Immature natural killer cell (primary cell): ENCODE measurements at regions not wholly inside any gene's neighbourhood (a gene's known extent, or its start where the extent isn't known, plus 50 kb on each side); places are given as distances from the start of the nearest gene placed in this dataset.
A peak's percentile ranks its signal among the peaks of the same experiment; 100 is the strongest.

ENCODE experiments used
- DNase-seq, 3 donors: peaks; one replicate each; pipeline ENCODE4 v3.0.0; 2022; ENCODE audit warnings: mixed read lengths in 1 of 3
- H3K27ac Mint-ChIP-seq, 6 donors: one replicate each; pipeline ENCODE4 v1.8.0; 2020; ENCODE audit warnings: mixed read lengths in 6 of 6, mild to moderate bottlenecking in 5 of 6, inconsistent platforms in 4 of 6, moderate library complexity in 3 of 6
- H3K27me3 Mint-ChIP-seq, 3 donors: one replicate each; pipeline ENCODE4 v1.8.0; 2020 to 2021; ENCODE audit warnings: low read depth in 3 of 3, mild to moderate bottlenecking in 3 of 3, mixed read lengths in 3 of 3, moderate library complexity in 3 of 3, inconsistent platforms in 1 of 3
- H3K36me3 Mint-ChIP-seq, 3 donors: one replicate each; pipeline ENCODE4 v1.8.0; 2020; ENCODE audit warnings: mixed read lengths in 3 of 3, inconsistent platforms in 2 of 3, mild to moderate bottlenecking in 2 of 3
- H3K4me1 Mint-ChIP-seq, 2 donors: one replicate each; pipeline ENCODE4 v1.8.0; 2020; ENCODE audit warnings: inconsistent platforms in 2 of 2, mild to moderate bottlenecking in 2 of 2, mixed read lengths in 2 of 2, moderate library complexity in 1 of 2
- H3K4me3 Mint-ChIP-seq, 5 donors: one replicate each; pipeline ENCODE4 v1.8.0; 2020; ENCODE audit warnings: mild to moderate bottlenecking in 5 of 5, mixed read lengths in 5 of 5, inconsistent platforms in 3 of 5, moderate library complexity in 3 of 5
- H3K9me3 Mint-ChIP-seq, 6 donors: one replicate each; pipeline ENCODE4 v1.8.0; 2020; ENCODE audit warnings: mild to moderate bottlenecking in 6 of 6, mixed read lengths in 6 of 6, inconsistent platforms in 4 of 6, moderate library complexity in 3 of 6

DNA sequence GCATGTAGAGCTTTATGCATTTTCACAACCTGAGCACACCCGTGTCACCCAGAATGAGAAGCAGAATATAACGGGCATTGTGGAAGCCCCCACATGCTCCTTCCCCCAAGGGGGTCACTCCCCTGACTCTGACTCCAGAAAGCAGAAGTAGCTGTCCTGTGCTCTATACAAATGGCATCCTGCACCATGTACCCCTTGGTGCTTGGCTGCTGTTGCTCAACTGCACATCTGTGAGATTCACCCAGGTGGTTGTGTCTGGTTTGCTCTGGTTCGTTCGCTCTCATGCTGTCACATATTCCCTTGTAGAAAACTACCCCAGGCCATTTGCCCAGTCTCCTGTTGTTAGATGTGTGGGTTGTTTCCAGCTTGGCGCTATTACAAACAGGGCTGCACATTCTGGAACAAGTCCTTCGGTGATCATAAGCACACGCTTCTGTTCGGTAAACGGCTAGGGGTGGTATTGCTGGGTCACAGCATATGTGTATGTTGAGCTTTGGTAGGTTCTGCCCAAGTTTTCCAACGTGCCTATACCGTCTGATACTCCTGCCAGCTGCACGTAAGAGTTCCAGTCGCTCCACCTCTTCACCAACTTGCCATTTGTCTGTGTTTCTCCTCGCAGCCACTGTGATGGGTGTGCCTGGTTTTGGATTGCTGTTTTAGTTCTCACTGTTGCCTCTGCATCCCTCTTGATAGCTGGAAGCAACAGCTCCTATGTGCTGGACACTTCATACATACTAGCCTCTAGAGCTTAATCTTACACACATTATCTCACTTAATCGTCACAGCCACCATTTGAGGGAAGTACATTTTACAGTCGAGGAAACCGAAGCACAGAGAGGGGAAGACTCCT lies 65.4 kb upstream of the SLC6A6 start:
- Mint-ChIP-seq H3K4me3 (no peak overlapping the region), H3K27ac (no peak overlapping the region), H3K27me3 (peaks cover 1 to 11% (median 2%) of the 10 kb centered on the region in 3 donors), H3K36me3 (no peaks in the 10 kb centered on the region), H3K9me3 (no peaks in the 10 kb centered on the region), H3K4me1 (no peaks in the 10 kb centered on the region)
- no peak for DNase-seq

DNA sequence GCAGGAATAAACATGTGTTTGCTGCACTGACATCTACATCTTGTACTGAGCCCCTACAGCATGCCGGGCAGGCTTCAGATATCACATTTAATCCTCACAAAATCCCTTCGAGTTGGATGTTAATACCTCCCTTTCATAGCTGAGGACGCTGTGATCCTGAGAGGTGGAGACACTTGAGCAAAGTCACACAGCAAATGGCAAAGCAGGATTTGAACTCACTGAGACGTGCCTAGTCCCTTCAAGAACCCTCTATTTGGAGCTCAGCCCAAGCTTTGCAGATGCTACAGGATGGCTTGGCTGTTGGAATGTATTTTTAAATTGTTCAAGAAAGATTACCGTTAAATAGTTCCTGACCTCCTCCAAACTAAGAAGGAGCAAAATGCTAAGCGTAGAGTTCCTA lies 64.6 kb upstream of the SLC6A6 start:
- H3K9me3 Mint-ChIP-seq = no peaks in the 10 kb centered on the region
- H3K4me3 Mint-ChIP-seq = no peak overlapping the region
- H3K36me3 Mint-ChIP-seq = no peaks in the 10 kb centered on the region
- DNase-seq = no peak
- peaks cover 1 to 11% (median 2%) of the 10 kb centered on the region in 3 donors for H3K27me3 Mint-ChIP-seq
- H3K27ac Mint-ChIP-seq = no peak overlapping the region
- no peaks in the 10 kb centered on the region for H3K4me1 Mint-ChIP-seq

DNA sequence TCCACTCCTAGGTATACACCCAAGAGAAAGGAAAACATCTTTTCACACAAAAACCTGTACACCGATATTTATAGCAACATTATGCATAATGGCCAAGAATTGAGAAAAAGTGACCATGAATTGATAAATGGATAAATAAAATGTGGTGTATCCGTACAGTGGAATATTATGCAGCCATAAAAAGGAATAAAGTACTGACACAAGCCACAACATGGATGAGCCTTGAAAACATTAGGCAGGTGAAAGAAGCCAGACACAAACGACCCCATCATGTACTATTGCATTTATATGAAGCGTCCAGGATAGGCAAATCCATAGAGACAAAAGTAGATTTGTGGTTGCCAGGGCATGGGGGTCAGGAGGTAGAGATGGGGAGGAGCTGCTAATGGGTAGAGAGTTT lies 64.2 kb upstream of the SLC6A6 start:
- Mint-ChIP-seq H3K27me3 (peaks cover 1 to 11% (median 2%) of the 10 kb centered on the region in 3 donors), H3K9me3 (no peaks in the 10 kb centered on the region), H3K4me1 (no peaks in the 10 kb centered on the region), H3K27ac (no peak overlapping the region), H3K36me3 (no peaks in the 10 kb centered on the region), H3K4me3 (no peak overlapping the region)
- DNase-seq = no peak

DNA sequence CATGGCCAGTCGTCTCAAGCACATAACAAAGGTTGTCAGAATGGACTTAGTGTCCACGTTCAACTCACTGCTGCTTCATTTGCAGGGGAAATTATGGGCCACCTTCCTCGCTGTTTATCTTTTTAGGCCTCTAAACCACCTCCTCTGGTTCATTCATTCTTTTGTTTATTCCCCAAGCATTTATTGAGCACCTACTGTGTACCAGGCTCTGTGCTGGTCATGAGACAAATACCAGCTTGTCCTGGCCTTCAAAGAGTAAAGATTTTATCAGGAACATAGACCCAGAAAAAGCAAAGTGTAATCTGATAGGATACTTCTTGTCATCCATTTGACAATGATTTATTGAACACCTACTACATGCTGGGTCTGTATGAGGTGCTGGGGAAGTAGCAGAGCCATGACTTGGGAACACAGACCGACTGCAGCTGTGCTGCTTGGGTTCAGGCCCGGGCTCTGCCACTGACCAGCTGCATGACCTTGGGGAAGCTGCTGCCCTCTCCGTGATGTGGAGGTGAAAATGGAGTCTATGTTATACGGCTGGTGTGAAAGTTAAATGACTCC lies 63.4 kb upstream of the SLC6A6 start:
- peak overlapping the region in 1 of 6 donors; percentile 47 for H3K27ac Mint-ChIP-seq
- H3K27me3 Mint-ChIP-seq = peaks cover 1 to 11% (median 2%) of the 10 kb centered on the region in 3 donors
- H3K4me1 Mint-ChIP-seq = no peaks in the 10 kb centered on the region
- H3K9me3 Mint-ChIP-seq = no peaks in the 10 kb centered on the region
- H3K4me3 Mint-ChIP-seq = no peak overlapping the region
- no peaks in the 10 kb centered on the region for H3K36me3 Mint-ChIP-seq
- no peak for DNase-seq

DNA sequence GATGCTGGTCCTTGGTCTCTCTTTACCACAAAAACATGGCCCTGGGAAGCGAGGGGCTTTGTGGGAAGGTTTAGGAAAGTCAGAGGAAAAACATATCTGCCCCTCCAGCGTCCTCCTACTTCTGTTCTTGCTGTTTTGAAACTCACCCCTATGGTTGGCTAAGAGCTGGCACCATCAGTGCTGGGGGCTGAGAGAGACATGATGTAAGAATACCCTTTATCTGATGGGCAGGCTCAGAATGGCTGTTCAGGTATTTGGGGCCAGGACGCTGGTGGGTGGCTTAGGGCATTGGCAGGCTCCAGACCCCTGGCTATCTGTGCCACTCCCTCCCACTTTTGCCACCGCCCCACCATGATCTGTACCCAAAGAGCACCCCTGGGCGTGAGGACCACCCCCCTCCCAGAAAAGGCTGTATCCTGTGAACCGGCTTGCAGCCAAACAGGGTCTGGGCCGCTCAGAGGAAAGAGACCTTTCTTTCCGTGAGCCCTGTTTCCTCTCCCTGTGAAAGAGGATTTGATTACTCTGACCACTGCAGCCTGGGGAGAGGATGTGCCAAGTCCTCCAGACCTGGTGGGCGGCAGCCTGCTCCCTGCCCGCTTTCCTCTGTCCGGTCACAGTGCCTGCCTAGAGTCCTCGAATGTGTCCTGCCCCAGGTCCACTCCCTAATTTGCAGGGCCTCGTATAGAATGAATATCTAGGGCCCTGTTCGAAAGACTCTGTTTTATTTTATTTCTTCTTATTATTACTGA lies 61.3 kb upstream of the SLC6A6 start:
- H3K27me3 Mint-ChIP-seq = peaks cover 0 to 8% (median 1%) of the 10 kb centered on the region in 3 donors
- DNase-seq = no peak
- H3K27ac Mint-ChIP-seq = no peak overlapping the region
- no peaks in the 10 kb centered on the region for H3K9me3 Mint-ChIP-seq
- H3K36me3 Mint-ChIP-seq = no peaks in the 10 kb centered on the region
- H3K4me3 Mint-ChIP-seq = no peak overlapping the region
- H3K4me1 Mint-ChIP-seq = no peaks in the 10 kb centered on the region

DNA sequence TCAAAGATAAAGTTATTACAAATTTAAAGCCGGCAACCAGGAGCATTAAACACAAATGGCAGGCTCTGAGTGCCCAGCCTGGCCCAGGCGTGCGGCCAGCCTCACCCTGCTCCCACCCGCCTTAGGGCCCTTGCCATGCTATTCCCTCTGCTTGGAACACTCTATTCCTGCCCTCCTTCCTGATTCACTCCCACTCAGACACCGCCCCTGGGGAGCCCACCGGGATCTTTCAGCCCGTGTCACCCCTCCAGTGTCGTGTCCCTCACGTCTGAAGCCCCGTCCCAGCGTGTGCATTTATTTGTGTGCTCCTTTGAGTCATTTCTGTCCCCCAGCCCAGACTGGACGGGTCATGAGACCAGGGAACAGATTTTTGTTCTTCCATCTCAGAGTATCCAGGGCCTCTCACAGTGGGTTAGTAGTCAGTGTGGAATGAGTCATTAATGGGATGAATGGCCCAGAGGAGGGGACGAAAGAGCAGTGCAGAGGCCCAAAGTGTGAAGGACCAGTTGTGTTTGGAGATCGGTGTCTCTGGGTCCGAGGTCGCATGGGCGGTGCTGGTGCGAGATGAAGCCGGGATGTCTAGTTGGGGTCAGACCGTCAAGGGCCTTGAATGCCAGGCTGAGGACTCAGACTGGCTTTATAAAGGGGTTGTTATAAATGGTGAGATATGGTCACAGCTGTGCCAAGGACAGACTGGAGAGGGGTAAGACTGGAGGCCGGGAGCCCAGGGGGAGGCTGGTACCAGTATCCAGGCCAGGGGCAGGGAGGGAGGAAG lies 58.9 kb upstream of the SLC6A6 start:
- no peaks in the 10 kb centered on the region for H3K4me1 Mint-ChIP-seq
- H3K27me3 Mint-ChIP-seq = peaks cover 0 to 1% (median 0%) of the 10 kb centered on the region in 3 donors
- no peaks in the 10 kb centered on the region for H3K9me3 Mint-ChIP-seq
- H3K27ac Mint-ChIP-seq = no peak overlapping the region
- no peaks in the 10 kb centered on the region for H3K36me3 Mint-ChIP-seq
- no peak overlapping the region for H3K4me3 Mint-ChIP-seq
- no peak for DNase-seq

DNA sequence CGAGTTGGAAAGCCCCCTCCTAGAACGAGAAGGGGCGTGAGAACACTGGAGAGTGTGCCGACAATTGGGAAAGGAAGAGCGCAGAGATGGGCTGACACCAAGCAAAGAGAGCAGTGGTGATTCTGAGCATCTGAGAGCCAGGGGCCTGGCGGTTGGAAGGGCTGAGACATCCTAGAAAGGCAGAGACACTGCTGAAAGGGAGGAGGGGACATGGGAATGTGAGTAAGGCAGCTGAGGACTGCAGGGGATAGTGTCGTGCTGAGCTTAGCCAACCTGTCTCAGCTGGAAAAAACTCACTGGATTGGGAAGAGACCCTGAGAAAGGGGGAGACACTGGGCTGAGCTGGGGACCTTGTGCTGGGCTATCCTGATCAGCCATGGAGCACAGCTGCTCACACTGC lies 58.1 kb upstream of the SLC6A6 start:
- DNase-seq = no peak
- H3K27me3 Mint-ChIP-seq = peaks cover 0 to 1% (median 0%) of the 10 kb centered on the region in 3 donors
- no peak overlapping the region for H3K27ac Mint-ChIP-seq
- H3K9me3 Mint-ChIP-seq = no peaks in the 10 kb centered on the region
- no peak overlapping the region for H3K4me3 Mint-ChIP-seq
- H3K36me3 Mint-ChIP-seq = no peaks in the 10 kb centered on the region
- no peaks in the 10 kb centered on the region for H3K4me1 Mint-ChIP-seq

DNA sequence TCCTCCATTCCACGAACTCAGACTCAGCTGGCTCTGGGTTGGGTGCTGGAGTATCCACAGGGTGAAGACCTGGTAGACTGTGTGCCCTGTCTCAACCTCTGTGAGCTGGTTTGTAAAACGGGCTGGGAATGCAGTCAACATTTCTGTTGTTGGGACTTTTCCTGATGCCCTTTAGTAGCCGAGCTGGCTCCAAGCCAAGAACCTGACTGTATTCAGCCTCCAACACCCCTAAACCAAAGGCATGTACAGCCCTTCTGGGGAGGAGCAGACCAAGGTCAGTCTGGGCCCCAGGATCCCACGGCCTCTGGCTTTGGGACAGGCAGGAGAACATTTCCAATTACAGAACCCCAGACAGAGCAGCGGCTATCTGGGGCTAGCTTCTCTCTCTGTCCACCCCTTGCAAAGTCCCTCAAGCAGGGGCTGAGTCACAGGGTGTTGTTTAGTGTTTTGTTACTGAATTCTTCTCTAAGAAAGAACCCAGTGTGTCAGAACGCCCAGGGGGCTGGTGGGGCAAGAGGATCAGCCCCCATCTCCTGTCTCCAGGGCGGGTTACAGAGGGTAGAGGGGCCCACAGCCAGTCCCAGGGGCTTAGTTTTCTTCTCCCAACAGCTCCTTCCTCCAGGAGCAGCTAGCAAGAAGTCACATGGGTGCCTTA lies 56.8 kb upstream of the SLC6A6 start:
- no peak for DNase-seq
- Mint-ChIP-seq H3K4me3 (no peak overlapping the region), H3K9me3 (no peaks in the 10 kb centered on the region), H3K36me3 (no peaks in the 10 kb centered on the region), H3K4me1 (no peaks in the 10 kb centered on the region), H3K27ac (no peak overlapping the region), H3K27me3 (peaks cover 0 to 1% (median 0%) of the 10 kb centered on the region in 3 donors)

DNA sequence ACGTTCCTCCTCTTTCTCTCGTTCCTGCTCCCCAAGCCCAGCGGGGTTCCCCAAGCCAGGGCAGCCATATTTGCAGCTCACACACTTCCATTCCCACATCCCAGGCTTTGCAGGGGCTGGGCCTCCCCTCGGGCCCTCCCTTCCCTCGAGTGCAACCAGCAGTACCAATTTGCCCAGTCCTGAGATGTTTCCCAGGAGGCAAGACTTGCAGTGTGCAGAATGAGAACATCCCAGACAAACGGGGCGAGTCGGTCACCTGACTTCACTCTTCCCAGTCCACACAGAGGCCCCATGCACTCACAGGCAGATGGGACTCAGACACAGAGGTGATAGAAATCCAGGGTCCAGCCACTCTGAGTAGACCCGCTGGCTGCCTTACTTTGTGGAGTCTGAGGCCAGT lies 56.2 kb upstream of the SLC6A6 start:
- H3K9me3 Mint-ChIP-seq = no peaks in the 10 kb centered on the region
- H3K4me1 Mint-ChIP-seq = no peaks in the 10 kb centered on the region
- peaks cover 1 to 2% (median 1%) of the 10 kb centered on the region in 3 donors for H3K27me3 Mint-ChIP-seq
- no peak overlapping the region for H3K27ac Mint-ChIP-seq
- H3K36me3 Mint-ChIP-seq = no peaks in the 10 kb centered on the region
- no peak for DNase-seq
- no peak overlapping the region for H3K4me3 Mint-ChIP-seq

DNA sequence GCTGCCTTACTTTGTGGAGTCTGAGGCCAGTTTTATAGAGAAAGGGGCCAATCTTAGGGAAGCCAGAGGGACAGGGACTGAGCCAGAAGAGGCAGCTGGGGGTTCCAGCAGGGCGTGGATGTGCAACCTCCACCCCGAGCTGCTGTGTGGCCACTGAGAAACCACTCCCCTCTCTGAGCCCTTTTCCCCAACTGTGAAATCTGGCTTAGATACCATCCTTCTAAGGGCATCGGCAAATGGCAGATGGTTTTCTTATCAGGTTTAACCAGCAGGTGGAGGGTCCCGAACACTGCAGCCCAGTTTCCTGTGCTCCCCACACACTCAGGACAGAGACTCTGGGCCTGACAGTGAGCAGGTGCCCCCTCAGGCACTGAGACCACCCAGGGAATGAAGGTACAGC lies 55.8 kb upstream of the SLC6A6 start:
- Mint-ChIP-seq H3K27me3 (peaks cover 1 to 2% (median 1%) of the 10 kb centered on the region in 3 donors), H3K4me1 (no peaks in the 10 kb centered on the region), H3K27ac (no peak overlapping the region), H3K9me3 (no peaks in the 10 kb centered on the region), H3K4me3 (no peak overlapping the region), H3K36me3 (no peaks in the 10 kb centered on the region)
- DNase-seq = no peak

DNA sequence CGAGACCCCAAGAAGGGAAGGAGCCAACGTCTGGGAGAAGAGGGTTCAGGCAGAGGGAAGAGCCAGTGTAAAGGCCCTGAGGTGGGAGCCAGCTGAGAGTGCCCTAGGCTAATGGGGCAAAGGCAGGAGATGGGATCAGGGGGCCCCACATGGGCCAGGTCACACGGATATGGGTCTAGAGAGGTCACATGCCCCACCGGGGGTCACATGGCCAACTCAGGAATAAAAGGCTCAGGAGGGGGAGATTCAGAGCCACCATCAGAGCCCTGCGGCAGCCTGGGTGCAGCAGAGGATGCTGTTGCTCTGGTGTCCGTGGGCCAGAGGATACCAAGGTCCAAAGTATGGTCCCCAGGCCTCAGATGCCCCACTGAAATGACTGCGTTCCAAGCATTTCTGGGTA lies 55.3 kb upstream of the SLC6A6 start:
- Mint-ChIP-seq H3K4me1 (no peaks in the 10 kb centered on the region), H3K36me3 (no peaks in the 10 kb centered on the region), H3K27me3 (peaks cover 1 to 2% (median 1%) of the 10 kb centered on the region in 3 donors), H3K4me3 (no peak overlapping the region), H3K9me3 (no peaks in the 10 kb centered on the region), H3K27ac (no peak overlapping the region)
- DNase-seq = no peak

DNA sequence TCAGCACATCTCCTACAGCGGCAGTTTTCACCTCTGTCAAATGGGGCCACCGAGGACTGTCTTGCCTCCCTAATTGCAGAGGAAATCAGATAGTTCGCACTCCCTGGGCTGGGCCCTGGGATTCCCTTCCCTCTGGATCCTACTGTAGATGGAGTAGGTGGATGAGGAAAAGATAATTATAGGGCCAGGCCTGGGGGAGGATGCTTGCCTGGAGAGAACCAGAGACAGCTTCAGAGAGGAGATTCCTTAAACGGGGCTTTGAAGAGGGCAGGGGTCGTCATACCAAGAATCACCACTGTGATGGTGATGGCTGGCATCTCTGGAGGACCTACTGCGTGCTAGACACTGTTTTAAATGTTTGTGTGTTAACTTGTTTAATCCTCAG lies 50.8 kb upstream of the SLC6A6 start:
- Mint-ChIP-seq H3K4me1 (no peaks in the 10 kb centered on the region), H3K4me3 (no peak overlapping the region), H3K36me3 (no peaks in the 10 kb centered on the region), H3K27ac (no peak overlapping the region), H3K27me3 (peaks cover 1 to 5% (median 2%) of the 10 kb centered on the region in 3 donors), H3K9me3 (no peaks in the 10 kb centered on the region)
- DNase-seq = no peak

DNA sequence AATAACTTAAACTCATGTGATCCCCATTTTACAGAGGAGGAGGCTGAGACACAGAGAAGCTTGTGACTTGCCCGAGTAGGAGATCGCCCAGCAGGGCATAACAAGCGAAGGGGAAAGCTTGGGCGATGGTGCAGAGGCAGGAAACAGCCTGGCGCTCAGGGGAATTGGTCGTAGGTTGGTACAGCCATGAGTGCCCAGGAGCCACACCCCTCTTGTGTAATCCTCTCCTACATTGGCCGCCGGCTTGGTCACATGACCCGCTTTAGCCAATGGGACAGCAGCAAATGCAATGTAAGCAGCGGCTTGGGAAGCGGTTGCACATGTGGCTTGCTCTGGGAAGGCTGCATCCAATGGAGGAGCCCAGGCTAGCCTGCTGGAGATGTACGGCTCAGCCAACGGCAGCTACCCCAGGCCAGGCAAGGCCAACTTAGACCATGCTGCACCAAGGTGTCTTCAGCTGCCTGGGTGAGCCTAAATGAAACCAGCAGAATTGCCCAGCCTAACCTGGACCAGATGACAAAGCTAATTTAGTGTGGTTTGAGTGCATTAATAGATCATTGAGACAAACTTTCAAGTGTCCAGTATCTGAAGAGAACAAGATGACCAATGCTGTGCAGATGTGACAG lies 50.3 kb upstream of the SLC6A6 start:
- H3K36me3 Mint-ChIP-seq = no peaks in the 10 kb centered on the region
- H3K4me1 Mint-ChIP-seq = no peaks in the 10 kb centered on the region
- peaks cover 2 to 4% (median 3%) of the 10 kb centered on the region in 3 donors for H3K27me3 Mint-ChIP-seq
- no peaks in the 10 kb centered on the region for H3K9me3 Mint-ChIP-seq
- no peak for DNase-seq
- H3K4me3 Mint-ChIP-seq = no peak overlapping the region
- H3K27ac Mint-ChIP-seq = no peak overlapping the region
